ENCODE measurements at regions not wholly inside any gene's neighbourhood (a gene's known extent, or its start where the extent isn't known, plus 50 kb on each side); places are given as distances from the start of the nearest gene placed in this dataset.
A peak's percentile ranks its signal among the peaks of the same experiment; 100 is the strongest.
"Not testable (repeated sequence)": the region's sequence is repeated elsewhere in the genome, so short reads cannot be mapped to it uniquely, and the experiment has no call there.

DNA sequence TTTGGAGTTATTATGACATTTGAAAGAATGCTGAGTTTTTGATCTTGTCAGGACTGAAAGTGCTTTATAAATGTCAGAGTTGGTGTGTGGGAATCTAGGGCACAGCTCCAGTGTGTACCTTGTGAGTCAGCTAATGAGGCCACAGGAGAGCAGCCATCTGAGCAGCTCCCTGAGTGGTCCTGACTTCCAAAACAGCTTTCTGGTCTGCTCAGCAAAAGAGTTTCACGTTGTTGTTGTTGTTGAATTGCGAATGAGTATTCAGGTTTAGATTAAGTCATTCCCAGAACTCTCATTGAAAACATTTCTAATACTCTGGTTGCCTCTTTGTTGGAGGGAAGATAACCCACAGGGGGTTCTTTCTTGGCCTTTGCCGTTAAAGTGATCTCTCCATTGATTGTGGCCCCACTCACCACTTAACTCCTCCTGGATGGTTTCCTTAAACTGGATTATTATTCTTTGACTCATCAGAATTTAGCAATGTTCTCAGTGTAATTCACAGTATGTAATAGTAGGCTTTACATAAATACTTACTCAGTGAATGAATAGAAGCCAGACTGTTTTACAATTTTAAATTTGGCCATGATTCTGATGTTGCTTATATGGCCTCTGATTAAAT is 125.1 kb upstream of the SGCD start:
- peak; percentile 10 for DNase-seq (ENCODE audit: low read depth)
- TF ChIP-seq, protein P1, sequence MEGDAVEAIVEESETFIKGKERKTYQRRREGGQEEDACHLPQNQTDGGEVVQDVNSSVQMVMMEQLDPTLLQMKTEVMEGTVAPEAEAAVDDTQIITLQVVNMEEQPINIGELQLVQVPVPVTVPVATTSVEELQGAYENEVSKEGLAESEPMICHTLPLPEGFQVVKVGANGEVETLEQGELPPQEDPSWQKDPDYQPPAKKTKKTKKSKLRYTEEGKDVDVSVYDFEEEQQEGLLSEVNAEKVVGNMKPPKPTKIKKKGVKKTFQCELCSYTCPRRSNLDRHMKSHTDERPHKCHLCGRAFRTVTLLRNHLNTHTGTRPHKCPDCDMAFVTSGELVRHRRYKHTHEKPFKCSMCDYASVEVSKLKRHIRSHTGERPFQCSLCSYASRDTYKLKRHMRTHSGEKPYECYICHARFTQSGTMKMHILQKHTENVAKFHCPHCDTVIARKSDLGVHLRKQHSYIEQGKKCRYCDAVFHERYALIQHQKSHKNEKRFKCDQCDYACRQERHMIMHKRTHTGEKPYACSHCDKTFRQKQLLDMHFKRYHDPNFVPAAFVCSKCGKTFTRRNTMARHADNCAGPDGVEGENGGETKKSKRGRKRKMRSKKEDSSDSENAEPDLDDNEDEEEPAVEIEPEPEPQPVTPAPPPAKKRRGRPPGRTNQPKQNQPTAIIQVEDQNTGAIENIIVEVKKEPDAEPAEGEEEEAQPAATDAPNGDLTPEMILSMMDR (conservative IDR thresholded peaks at IDR 0.05; ENCODE audit: low read depth, low read length): no peak
- no peak overlapping the region for H3K4me3 ChIP-seq (ENCODE audit: low read depth, low read length)

DNA sequence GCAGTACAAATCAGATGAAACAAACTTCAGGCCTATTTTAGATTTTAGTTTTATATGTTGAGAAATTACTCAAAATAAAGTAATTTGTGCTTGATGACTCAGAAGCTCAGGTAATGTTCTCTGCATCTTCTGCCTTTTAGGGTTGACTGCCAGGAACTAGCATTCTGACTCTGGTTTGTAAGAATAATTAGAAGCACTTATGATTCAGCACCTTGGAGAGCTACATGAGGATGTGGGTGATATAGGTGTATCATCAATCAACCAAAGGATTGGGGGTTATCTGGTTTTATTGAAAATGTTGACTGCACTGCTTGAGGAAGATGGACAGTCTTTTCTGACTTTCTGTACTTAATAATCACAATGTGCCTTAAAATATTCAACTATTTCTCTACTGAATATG is 118.7 kb upstream of the SGCD start:
- TF ChIP-seq, protein P1 (conservative IDR thresholded peaks at IDR 0.05; ENCODE audit: low read depth, low read length): no peak
- peak; percentile 1 for DNase-seq (ENCODE audit: low read depth)
- H3K4me3 ChIP-seq (ENCODE audit: low read depth, low read length): no peak overlapping the region

DNA sequence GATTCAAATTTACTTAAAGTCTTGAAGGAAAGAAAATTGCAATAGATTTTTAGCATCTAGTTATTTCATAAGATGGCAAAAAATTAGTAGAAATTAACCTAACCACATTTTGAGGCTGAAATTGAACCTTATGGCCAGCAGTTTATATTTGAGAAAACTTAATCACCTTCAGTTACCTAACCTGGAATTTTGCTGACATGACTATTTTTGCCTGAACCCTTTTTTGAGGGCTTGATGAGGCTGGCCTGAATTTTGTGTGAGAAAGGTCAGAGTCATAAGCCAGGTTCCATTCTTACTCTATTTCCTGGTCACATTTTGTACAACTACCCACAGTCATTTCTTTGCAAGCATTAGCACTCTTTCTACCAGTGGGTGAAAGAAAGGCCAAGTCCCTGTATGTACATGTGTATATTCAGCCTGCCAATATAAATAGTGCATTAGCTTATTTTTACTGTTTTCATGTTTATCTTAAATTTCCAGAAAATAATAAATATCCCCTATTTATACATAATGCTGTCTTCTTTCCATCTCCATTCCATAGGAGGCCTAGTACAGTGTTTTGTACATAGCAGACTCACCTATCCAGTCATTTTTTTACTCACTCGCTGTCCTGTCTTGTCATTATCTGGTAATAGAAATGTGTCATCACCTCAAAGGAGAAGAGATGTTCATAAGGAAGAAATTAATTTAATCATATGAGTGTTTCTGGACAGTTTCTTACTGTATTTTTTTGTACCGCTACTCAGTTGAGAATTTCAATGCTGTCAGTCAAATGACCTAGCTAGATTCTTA is 108.4 kb upstream of the SGCD start:
- TF ChIP-seq, protein P1 (conservative IDR thresholded peaks at IDR 0.05; ENCODE audit: low read depth, low read length): no peak
- DNase-seq (ENCODE audit: low read depth): no peak
- H3K4me3 ChIP-seq (ENCODE audit: low read depth, low read length): no peak overlapping the region

DNA sequence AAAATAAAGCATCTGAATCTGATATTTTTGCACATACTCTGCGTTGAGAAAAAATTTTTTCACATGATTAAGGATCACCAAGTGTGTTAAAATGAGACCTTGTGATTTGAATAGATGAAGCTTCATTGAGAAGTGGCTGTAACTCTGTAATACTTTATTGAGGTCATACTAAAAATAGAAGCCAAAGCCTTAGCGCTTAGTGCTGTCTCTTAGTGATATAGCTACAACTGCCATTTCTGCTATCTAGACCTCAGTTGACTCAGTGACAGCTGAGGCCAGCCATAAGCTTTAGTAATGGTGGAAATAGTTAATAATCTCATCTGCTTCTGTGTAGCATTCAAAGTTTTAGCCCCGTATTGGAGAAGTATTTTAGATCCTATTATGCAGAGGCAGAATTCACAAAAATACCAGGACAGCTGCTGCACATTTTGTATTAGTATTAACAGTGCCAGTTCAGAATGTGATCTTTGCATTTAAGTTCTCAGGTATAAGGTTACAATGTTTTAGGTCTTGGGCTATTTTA is 107.4 kb upstream of the SGCD start:
- no peak for DNase-seq (ENCODE audit: low read depth)
- no peak overlapping the region for H3K4me3 ChIP-seq (ENCODE audit: low read depth, low read length)
- TF ChIP-seq, protein P1 (conservative IDR thresholded peaks at IDR 0.05; ENCODE audit: low read depth, low read length): no peak

DNA sequence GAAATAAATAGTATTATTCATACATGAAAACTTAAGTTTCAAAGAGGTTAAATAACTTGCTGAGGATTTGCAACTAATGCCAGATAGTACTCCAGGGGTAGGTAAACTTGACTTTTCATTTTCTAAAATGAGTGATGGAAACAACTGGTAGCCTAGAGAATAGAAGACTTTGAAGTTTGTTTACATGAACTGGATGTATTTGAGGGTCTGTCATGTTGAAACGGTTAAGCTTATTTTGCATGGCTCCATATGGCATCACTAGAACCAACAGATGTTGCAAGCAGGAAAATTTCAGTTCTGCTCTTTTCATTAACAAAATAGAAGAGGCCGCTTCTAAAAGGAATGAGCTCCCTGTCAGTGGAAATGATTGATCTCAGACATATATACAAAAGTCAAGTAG is 105.1 kb upstream of the SGCD start:
- DNase-seq (ENCODE audit: low read depth): no peak
- TF ChIP-seq, protein P1 (conservative IDR thresholded peaks at IDR 0.05; ENCODE audit: low read depth, low read length): no peak

DNA sequence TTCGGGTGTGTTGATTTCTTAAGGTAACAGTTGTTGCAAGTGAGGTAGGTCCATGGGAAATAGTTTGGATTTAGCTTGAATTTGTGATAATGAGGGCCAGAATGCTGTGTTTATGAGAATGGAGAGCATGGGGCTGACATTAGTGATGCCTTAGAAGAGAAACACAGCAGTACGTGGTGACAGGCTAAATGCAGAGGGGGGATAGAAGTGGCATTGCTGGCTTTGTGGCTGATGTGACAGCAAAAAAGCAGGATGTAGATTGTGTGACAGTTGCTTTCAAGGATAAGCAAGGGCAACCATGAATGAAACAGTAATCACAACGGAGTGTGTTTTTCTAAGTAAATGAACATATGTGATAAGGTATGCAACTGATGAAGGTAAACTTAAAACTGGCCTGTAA is 103.4 kb upstream of the SGCD start:
- no peak for DNase-seq (ENCODE audit: low read depth)
- no peak overlapping the region for H3K4me3 ChIP-seq (ENCODE audit: low read depth, low read length)
- TF ChIP-seq, protein P1 (conservative IDR thresholded peaks at IDR 0.05; ENCODE audit: low read depth, low read length): no peak

More for the DNA sequence above, 105.1 kb upstream of the SGCD start:
- H3K4me3 ChIP-seq (ENCODE audit: low read depth, low read length): no peak overlapping the region

DNA sequence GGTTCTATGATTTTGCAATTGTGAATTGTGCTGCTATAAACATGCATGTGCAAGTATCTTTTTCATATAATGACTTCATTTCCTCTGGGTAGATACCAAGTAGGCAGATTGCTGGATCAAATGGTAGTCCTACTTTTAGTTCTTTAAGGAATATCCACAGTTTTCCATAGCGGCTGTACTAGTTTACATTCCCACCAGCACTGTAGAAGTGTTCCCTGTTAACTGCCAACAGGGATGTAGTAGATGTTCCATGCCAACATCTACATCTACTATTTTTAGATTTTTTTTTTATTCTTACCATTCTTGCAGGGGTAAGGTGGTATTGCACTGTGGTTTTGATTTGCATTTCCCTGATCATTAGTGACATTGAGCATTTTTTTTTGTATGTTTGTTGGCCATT is 100.5 kb upstream of the SGCD start:
- H3K4me3 ChIP-seq (ENCODE audit: low read depth, low read length); DNase-seq (ENCODE audit: low read depth): not testable (repeated sequence)

All from choroid plexus epithelial cell (primary cell).